H54 (cell line): ENCODE measurements at regions not wholly inside any gene's neighbourhood (a gene's known extent, or its start where the extent isn't known, plus 50 kb on each side); places are given as distances from the start of the nearest gene placed in this dataset.

Experiments used
- DNase-seq: peaks from one replicate; pipeline ENCODE4 v3.0.0; 2011; ENCODE audit warnings: low spot score, mixed read lengths; ENCODE audit not compliant: insufficient read length
- FAIRE-seq: peaks from 3 replicates; lab custom pipeline; 2011; peaks lifted over from hg19 to GRCh38; lab: Jason Lieb, UNC
- POLR2A ChIP-seq: IDR thresholded peaks from 2 replicates; pipeline ENCODE4 v1.6.1; 2011; ENCODE audit warnings: low read depth, mild to moderate bottlenecking, low read length

DNA sequence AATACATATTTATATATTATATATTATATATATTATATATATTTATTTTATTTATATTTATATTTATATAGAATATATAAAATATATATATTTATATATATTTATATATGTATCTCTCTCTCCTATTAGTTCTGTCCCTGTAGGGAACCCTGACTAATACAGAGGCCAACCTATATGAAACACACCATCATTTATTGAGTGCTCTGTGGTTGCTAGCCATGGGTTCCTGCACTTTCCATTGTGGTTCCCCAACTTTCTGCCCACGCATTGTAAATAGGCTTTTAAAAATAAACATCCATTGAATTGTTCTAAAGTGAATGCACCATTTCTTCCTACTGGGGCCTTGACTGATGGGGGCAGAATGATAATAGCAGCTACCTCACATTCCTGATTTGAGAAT, 93.8 kb upstream of the SESN3 start:
- FAIRE-seq = no peak
- TF ChIP-seq POLR2A = no peak

DNA sequence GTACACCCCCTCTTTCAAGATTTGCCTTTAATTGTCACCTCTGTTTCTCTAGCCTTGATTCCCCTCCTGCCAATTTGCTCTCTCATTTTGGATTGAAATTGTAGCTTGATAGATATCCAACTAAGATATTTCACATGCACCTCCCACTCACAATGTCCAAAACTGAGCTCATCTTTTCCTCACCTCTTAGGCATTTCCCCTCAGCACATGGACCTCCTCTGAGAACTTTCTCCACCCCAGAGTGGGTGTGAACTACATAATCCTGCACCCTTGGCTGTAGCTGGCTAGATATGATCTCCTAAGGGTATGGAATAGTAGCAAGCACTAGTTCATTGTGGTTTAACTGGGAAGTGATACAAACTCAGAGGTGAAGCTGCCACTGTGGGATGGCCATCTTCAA, 91.5 kb upstream of the SESN3 start:
- FAIRE-seq (no peak), DNase-seq (no peak)
- no peak for TF ChIP-seq POLR2A

More for the DNA sequence above, 93.8 kb upstream of the SESN3 start:
- no peak for DNase-seq

DNA sequence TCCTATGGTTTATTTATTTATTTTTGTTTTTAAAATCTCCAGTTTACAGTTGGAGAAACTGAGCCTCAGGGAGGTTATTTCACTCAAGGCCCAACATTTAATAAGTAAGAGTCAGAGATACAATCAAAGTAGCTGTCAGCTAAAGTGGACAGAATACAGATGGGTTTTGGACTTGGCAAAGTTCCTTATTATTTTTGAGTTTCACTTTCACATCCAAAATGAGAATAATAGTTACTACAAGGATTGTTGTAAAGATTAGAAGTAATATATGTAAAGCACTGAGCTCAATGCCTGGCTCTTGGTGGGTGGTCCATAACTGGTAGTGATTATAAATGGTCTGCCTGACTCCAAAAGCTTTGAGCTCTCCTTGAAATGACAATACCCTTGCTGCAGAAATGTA, 87.5 kb upstream of the SESN3 start:
- no peak for TF ChIP-seq POLR2A
- DNase-seq (no peak), FAIRE-seq (no peak)

DNA sequence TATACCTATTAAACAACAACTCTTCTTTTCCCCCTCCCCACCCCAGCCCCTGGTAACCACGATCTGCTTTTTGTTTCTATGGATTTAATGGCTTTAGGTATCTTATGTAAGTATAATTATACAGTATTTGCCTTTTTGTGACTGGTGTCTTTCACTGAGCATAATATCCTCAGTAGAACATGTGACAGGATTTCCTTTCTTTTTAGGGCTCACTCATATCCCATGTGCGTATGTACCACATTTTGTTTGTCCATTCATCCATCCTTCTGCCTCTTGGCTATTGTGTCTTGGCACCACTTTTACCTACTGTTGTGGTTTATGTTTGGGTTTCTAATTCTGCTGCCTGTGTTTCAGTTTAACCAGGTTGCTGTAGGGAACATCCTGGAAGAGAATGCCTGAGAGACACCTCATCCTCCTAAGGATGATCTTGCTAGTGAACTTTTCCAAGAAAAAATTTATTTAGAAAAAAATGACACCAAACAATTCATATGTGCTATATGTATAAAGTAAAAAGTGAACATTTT, 77.6 kb upstream of the SESN3 start:
- FAIRE-seq (no peak), DNase-seq (no peak)
- no peak for TF ChIP-seq POLR2A

DNA sequence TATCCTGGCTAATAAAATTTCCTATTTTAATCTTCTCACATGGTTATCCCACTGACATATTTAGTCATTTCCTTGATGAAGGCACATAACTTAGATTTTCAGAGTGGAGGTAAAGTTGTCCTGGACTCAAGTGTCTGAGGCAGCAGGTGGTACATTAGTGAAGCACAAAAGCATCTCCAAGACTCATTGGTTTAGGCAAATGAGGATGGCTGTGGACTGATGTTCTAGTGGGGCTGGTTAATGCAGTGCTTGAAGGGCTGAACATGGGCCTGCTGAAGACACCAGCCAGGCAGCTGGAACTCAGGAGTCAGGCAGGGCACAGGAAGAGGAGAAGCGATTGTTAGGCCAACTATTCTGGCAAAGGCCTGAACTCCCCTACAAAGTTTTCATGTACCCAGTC, 76.3 kb upstream of the SESN3 start:
- no peak for TF ChIP-seq POLR2A
- FAIRE-seq (no peak), DNase-seq (no peak)

DNA sequence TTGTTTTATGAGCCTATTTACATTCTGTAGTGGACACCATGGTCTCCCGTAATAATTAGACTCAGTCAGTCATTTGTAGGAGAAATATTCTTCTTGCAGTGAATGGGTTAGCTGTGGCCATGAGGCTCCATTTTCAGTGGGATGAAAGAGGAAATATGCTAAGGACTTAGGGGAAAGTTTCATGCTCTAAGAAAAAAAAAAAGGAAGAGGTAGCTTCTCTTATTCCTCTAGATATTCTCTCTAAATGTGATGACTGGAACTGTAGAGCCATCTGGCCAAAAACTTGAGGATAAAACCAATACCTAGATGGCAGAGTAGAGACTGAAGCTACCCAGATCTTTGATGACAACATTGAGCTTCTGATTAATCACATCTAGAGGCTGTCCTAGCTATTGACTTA, 75.8 kb upstream of the SESN3 start:
- no peak for FAIRE-seq
- TF ChIP-seq POLR2A = no peak
- no peak for DNase-seq

DNA sequence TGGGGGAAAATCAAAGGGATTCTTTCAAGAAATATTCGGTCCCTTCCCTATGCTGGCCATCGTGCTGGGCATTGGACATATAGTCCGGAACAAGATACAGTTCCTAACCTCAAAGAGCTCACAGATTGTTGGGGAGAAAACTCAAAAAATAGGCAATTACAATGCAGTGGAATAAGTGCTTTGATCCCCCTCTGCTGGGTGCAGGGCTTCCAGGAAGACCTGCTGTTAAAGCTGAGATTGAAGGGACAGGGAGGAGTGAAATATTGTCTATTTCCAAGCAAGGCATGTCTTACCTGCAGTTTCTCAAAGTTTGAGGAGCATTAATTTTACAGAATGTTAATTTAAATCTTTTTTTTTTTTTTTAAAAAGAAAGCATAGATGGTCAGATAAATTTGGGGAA, 75.1 kb upstream of the SESN3 start:
- no peak for TF ChIP-seq POLR2A
- FAIRE-seq = no peak
- DNase-seq = no peak

DNA sequence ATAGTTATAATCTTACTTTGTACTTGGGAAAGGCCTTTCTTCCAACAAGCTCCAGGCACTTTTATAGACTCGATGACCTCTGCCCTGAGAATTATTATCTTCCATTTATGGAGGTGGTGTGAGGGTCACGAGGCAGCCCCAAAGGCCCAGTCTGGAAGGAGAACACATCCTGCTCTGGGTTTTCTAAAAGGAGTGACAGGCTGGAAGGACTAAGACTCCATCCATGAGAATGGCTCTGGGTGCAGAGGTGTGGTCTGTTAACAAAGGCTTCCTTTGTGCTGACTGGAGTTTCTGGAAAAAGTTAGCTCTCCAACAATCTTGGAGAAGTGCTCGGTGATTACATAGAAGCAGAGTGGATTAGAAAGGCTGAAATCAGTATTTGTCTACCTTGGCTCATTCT, 74.7 kb upstream of the SESN3 start:
- no peak for FAIRE-seq
- TF ChIP-seq POLR2A = no peak

DNA sequence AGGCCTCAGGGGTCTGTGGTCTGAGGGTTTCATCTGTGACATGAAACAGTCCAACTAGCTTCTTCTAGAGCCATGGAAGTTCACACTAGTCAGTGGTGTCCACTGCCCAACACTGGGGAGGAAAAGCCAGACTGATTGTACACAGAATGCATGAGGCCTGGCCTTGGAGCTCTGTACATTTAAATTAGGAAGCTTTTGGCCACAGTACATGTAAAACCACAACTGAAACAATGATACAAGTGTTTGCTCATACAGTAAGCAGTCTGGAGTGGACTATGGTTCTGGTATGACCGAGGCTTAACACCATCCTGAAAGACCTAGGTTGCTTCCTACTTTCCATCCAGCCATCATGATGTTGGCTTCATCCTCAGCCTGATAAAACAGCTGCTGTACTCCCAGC, 73.8 kb upstream of the SESN3 start:
- TF ChIP-seq POLR2A = no peak
- FAIRE-seq = no peak

More for the DNA sequence above, 74.7 kb upstream of the SESN3 start:
- no peak for DNase-seq

DNA sequence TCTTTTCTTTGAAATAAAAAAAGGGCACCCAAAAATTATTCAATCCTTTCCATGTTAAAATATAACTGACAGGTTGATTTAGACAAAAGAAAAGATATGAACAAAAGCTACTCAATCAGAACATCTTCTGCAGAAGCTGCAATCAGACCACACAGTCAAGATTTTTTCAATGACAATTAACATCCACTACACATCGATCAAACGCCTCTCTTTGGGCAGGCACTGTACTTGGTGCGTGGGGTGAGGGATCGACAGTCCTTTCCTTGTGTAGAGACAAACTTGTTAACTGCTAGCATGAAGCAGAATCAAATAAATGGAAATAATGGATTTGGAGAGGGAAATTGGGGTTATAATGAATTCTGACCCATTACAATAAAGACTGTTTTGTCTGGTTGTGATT, 71.2 kb upstream of the SESN3 start:
- DNase-seq (no peak), FAIRE-seq (no peak)
- TF ChIP-seq POLR2A = no peak

More for the DNA sequence above, 73.8 kb upstream of the SESN3 start:
- DNase-seq = no peak

DNA sequence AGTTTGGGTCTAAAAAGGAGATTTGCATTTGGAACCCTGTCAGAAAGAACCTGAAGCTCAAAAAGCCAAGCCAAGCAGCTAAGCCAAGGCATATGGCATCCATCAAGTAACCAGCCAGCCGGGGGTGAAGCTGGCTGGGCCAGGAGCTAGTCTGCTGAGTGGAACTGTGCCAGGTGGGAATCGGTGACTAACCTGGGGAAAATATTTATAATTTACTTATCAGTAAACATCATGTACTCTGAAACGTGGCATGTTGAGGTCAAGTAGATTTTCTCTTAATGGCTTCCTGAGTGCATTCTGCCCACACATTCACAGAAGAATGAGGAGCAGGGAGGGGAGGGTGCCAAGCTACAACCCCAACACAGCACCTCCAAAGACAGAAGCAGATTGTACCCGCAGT, 70.5 kb upstream of the SESN3 start:
- DNase-seq = no peak
- no peak for TF ChIP-seq POLR2A
- FAIRE-seq = no peak

DNA sequence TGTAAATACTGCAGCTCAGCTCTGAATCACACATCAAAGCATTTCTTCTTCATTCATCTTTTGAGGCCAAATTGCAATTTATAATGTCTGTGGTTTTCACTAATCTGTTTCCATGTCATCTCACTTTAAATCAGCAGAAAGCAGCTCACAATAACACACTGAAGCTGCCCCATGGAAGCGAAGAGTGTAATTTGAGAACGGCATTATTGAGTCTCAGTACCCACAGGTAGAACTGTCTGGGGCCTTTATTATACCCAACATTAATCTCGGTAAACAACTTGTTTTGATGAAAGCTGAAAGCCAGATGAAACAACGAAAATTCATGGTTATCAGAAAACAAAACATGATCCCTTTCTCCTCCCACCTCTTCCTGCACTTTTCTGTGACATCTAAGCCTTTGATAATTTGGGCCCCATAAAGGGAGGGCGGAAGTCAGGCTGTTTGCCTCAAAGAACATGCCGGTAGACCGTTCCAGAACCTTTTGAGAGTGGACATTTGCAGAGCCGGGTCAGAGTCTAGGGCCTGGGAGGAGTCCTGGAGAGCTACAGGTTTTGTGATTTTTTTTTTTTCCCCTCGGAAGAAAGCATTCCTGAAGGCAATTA, 68.2 kb upstream of the SESN3 start:
- no peak for DNase-seq
- no peak for TF ChIP-seq POLR2A
- no peak for FAIRE-seq

DNA sequence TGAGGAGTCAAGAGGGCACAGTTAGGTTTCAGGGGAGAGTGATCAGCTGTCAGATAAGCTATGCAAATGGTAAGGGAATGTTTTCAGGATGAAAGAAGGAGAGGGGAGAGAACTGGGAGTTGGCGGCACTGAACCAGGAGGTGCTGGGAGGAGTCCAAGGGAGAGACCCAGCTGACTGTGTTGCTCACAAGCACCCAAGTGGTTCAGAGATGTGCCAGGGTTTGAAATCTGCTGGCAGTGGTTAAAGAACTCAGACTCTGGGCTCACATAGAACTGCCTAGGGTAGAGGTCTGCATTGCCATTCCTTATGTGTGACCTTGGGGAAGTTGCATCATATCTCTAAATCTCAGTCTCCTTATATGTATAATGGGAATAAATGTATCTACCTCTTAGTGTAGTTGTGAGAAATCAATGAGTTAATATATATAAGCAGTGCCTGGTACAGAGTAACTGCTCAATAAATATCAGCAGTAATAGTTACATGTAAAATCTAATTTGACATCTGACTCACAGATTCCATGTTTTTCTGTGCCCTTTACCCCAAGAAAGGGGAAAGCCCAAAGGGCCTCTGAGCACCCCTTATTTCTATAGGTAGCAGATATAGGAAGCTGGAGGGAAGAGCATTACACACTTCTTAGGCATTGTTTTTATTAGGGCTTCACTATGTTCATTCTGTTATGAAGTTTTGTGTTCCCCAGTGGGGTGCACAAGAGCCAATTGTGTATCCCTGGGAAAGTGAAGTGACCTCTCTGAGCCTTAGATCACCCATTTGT, 66.9 kb upstream of the SESN3 start:
- TF ChIP-seq POLR2A = no peak
- DNase-seq (no peak), FAIRE-seq (no peak)

DNA sequence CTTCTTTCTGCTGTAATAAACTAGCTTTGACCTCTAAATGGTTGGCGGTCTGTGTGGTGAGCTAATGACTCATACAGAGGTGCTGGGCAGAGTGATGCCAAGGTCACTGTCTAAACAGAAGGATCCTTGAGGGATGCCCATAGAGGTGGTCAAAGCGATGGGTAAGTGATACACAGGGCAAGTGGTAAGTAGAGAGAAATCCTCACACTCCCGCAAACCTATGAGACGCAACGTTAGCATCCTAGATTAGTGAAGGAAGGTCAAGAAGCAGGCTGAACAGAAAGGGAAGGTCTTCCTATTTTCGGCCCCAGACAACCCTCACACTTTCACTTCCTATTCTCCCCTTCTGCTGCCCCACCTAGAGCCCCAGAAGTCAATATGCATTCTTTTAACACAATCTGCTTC, 65.6 kb upstream of the SESN3 start:
- no peak for FAIRE-seq

DNA sequence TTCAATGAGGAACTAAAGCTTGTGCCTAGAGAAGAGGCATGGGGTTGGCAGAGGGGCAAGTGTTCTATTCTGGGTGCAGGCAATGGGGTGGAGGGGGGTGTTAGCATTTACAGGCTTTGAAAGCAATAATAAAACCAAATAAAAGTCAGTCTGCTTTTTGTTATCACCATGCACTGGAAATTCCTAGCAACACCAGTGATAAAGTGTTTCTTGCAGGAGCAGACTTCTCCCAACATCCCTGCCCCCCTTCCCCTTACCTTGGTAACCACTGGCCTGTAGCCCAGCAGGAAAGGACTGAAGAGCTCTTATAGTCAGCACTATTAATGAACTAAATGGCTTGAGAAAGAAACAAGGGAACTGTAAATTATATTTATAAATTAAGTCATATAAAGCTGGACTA, 65.2 kb upstream of the SESN3 start:
- no peak for TF ChIP-seq POLR2A
- DNase-seq (no peak), FAIRE-seq (no peak)

More for the DNA sequence above, 65.6 kb upstream of the SESN3 start:
- no peak for DNase-seq
- no peak for TF ChIP-seq POLR2A
